ENCODE measurements at regions not wholly inside any gene's neighbourhood (a gene's known extent, or its start where the extent isn't known, plus 50 kb on each side); places are given as distances from the start of the nearest gene placed in this dataset.
"Not testable (repeated sequence)": the region's sequence is repeated elsewhere in the genome, so short reads cannot be mapped to it uniquely, and the experiment has no call there.

- H4K20me1 ChIP-seq (ENCODE audit: insufficient read depth); H3K4me3 ChIP-seq; H3K9me2 ChIP-seq (ENCODE audit: insufficient read depth); H3K27me3 ChIP-seq (replicated peaks; ENCODE audit: insufficient read depth); H3K4me1 ChIP-seq (ENCODE audit: insufficient read depth); H3K9me3 ChIP-seq (ENCODE audit: low read depth); H3K36me3 ChIP-seq (ENCODE audit: low read depth); H3K9ac ChIP-seq; H3K27ac ChIP-seq; H3K79me2 ChIP-seq (ENCODE audit: insufficient read depth); H3F3A ChIP-seq (ENCODE audit: insufficient read depth): not testable (repeated sequence)
- in situ Hi-C loops (cut with MboI) = loop anchor here (25.0 kb wide), 1 partner anchor 357 kb away; the partner anchor contains the start of gene PGAP2
- peak overlapping the region; percentile 3 for H2AFZ ChIP-seq
- 1 to 2% methylated on average over 16 of the region's 16 CpGs for WGBS, 2 experiments (ENCODE audit: low coverage in 1 of 2, low lambda C conversion rate in 2 of 2, missing lambda C conversion rate in 2 of 2)
- DNase-seq = peak; percentile 66
- H3K4me2 ChIP-seq (ENCODE audit: unreplicated experiment) = peak overlapping the region; percentile 65
These were observed 75.9 kb upstream of the ZNF195 start for GRCh38 chr11:3454844-3455243.

- DNase-seq; H3K9me3 ChIP-seq (ENCODE audit: low read depth); H4K20me1 ChIP-seq (ENCODE audit: insufficient read depth); H3K9me2 ChIP-seq (ENCODE audit: insufficient read depth); H3K36me3 ChIP-seq (ENCODE audit: low read depth); H3K9ac ChIP-seq; H2AFZ ChIP-seq; H3K4me1 ChIP-seq (ENCODE audit: insufficient read depth); H3K4me2 ChIP-seq (ENCODE audit: unreplicated experiment); H3K79me2 ChIP-seq (ENCODE audit: insufficient read depth); H3K27me3 ChIP-seq (replicated peaks; ENCODE audit: insufficient read depth); H3K27ac ChIP-seq; H3F3A ChIP-seq (ENCODE audit: insufficient read depth); H3K4me3 ChIP-seq: not testable (repeated sequence)
- in situ Hi-C loops (cut with MboI) = loop anchor here (25.0 kb wide), 1 partner anchor 359 kb away; the partner anchor contains the start of gene PGAP2
- WGBS, 2 experiments (ENCODE audit: low coverage in 1 of 2, low lambda C conversion rate in 2 of 2, missing lambda C conversion rate in 2 of 2) = 32 to 37% methylated on average over 9 of the region's 9 CpGs
These were observed 74.8 kb upstream of the ZNF195 start for GRCh38 chr11:3453596-3454256.

GRCh38 chr11:3450822-3451221 lies 71.9 kb upstream of the ZNF195 start:
- H3K4me3 ChIP-seq; H3K36me3 ChIP-seq (ENCODE audit: low read depth); H3K9me3 ChIP-seq (ENCODE audit: low read depth); H3K4me1 ChIP-seq (ENCODE audit: insufficient read depth); H3K9me2 ChIP-seq (ENCODE audit: insufficient read depth); H3K27me3 ChIP-seq (replicated peaks; ENCODE audit: insufficient read depth); H3K27ac ChIP-seq; H3F3A ChIP-seq (ENCODE audit: insufficient read depth); H3K79me2 ChIP-seq (ENCODE audit: insufficient read depth); H3K9ac ChIP-seq; H2AFZ ChIP-seq; H4K20me1 ChIP-seq (ENCODE audit: insufficient read depth); H3K4me2 ChIP-seq (ENCODE audit: unreplicated experiment); DNase-seq: not testable (repeated sequence)
- WGBS, 2 experiments (ENCODE audit: low coverage in 1 of 2, low lambda C conversion rate in 2 of 2, missing lambda C conversion rate in 2 of 2) = 93 to 94% methylated on average over 1 of the region's 1 CpG
- in situ Hi-C loops (cut with MboI) = loop anchor here (25.0 kb wide), 1 partner anchor 361 kb away; the partner anchor contains the start of gene PGAP2

- H2AFZ ChIP-seq; H3K9ac ChIP-seq; H3K4me3 ChIP-seq; H3K27ac ChIP-seq; H3K4me2 ChIP-seq (ENCODE audit: unreplicated experiment); H4K20me1 ChIP-seq (ENCODE audit: insufficient read depth); DNase-seq; H3K9me3 ChIP-seq (ENCODE audit: low read depth); H3K79me2 ChIP-seq (ENCODE audit: insufficient read depth); H3K4me1 ChIP-seq (ENCODE audit: insufficient read depth); H3K9me2 ChIP-seq (ENCODE audit: insufficient read depth); H3F3A ChIP-seq (ENCODE audit: insufficient read depth); in situ Hi-C loops (cut with MboI); H3K36me3 ChIP-seq (ENCODE audit: low read depth): not testable (repeated sequence)
- H3K27me3 ChIP-seq (replicated peaks; ENCODE audit: insufficient read depth) = peaks cover 10% of the 10 kb centered on the region
- WGBS, 2 experiments (ENCODE audit: low coverage in 1 of 2, low lambda C conversion rate in 2 of 2, missing lambda C conversion rate in 2 of 2) = 69 to 81% methylated on average over 3 of the region's 3 CpGs
These were observed 66.6 kb upstream of the ZNF195 start for GRCh38 chr11:3445535-3445934.

GRCh38 chr11:3444420-3444744 lies 65.4 kb upstream of the ZNF195 start:
- H4K20me1 ChIP-seq (ENCODE audit: insufficient read depth); H3K9me3 ChIP-seq (ENCODE audit: low read depth); in situ Hi-C loops (cut with MboI); H3K9ac ChIP-seq; H2AFZ ChIP-seq; H3K4me3 ChIP-seq; H3K36me3 ChIP-seq (ENCODE audit: low read depth); H3K4me2 ChIP-seq (ENCODE audit: unreplicated experiment); H3K4me1 ChIP-seq (ENCODE audit: insufficient read depth); DNase-seq; H3K9me2 ChIP-seq (ENCODE audit: insufficient read depth); H3K27ac ChIP-seq; H3F3A ChIP-seq (ENCODE audit: insufficient read depth); H3K79me2 ChIP-seq (ENCODE audit: insufficient read depth): not testable (repeated sequence)
- H3K27me3 ChIP-seq (replicated peaks; ENCODE audit: insufficient read depth) = peaks cover 10% of the 10 kb centered on the region
- 39 to 56% methylated on average over 3 of the region's 3 CpGs for WGBS, 2 experiments (ENCODE audit: low coverage in 1 of 2, low lambda C conversion rate in 2 of 2, missing lambda C conversion rate in 2 of 2)

- H3K36me3 ChIP-seq (ENCODE audit: low read depth); H3K9ac ChIP-seq; H3K4me1 ChIP-seq (ENCODE audit: insufficient read depth); H3K9me3 ChIP-seq (ENCODE audit: low read depth); H3K27ac ChIP-seq; in situ Hi-C loops (cut with MboI); H3K4me3 ChIP-seq; DNase-seq; H3K4me2 ChIP-seq (ENCODE audit: unreplicated experiment); H2AFZ ChIP-seq; H3F3A ChIP-seq (ENCODE audit: insufficient read depth); H4K20me1 ChIP-seq (ENCODE audit: insufficient read depth); H3K9me2 ChIP-seq (ENCODE audit: insufficient read depth); H3K79me2 ChIP-seq (ENCODE audit: insufficient read depth): not testable (repeated sequence)
- H3K27me3 ChIP-seq (replicated peaks; ENCODE audit: insufficient read depth) = peaks cover 10% of the 10 kb centered on the region
- WGBS, 2 experiments (ENCODE audit: low coverage in 1 of 2, low lambda C conversion rate in 2 of 2, missing lambda C conversion rate in 2 of 2) = 10 to 13% methylated on average over 10 to 16 of the region's 16 CpGs
These were observed 64.9 kb upstream of the ZNF195 start for GRCh38 chr11:3443700-3444419.

- H3K4me2 ChIP-seq (ENCODE audit: unreplicated experiment); H3K36me3 ChIP-seq (ENCODE audit: low read depth); H4K20me1 ChIP-seq (ENCODE audit: insufficient read depth); H3K79me2 ChIP-seq (ENCODE audit: insufficient read depth); H3K9ac ChIP-seq; H3K4me1 ChIP-seq (ENCODE audit: insufficient read depth); H3K4me3 ChIP-seq; H3F3A ChIP-seq (ENCODE audit: insufficient read depth); in situ Hi-C loops (cut with MboI); H3K9me2 ChIP-seq (ENCODE audit: insufficient read depth); H3K9me3 ChIP-seq (ENCODE audit: low read depth); H3K27me3 ChIP-seq (replicated peaks; ENCODE audit: insufficient read depth); H3K27ac ChIP-seq; DNase-seq; H2AFZ ChIP-seq: not testable (repeated sequence)
- WGBS, 2 experiments (ENCODE audit: low coverage in 1 of 2, low lambda C conversion rate in 2 of 2, missing lambda C conversion rate in 2 of 2) = 67% methylated on average over 14 of the region's 14 CpGs
These were observed 58.5 kb upstream of the ZNF195 start for GRCh38 chr11:3437441-3437840.

All from GM23248 (cell line).